ENCODE measurements at regions not wholly inside any gene's neighbourhood (a gene's known extent, or its start where the extent isn't known, plus 50 kb on each side); places are given as distances from the start of the nearest gene placed in this dataset.

- no peak for TF ChIP-seq TAF1 (IDR thresholded peaks at IDR 0.05; ENCODE audit: borderline replicate concordance, low read depth, low read length)
- H3K79me2 ChIP-seq (ENCODE audit: insufficient read depth) = no peaks in the 10 kb centered on the region
- ChIA-PET POLR2A (no interaction called here), CTCF (no interaction called here)
- H3F3A ChIP-seq (replicated peaks; ENCODE audit: insufficient read depth) = no peaks in the 10 kb centered on the region
- no peaks in the 10 kb centered on the region for H3K9me3 ChIP-seq
- DNase-seq = no peak
- H3K4me2 ChIP-seq = no peak overlapping the region
- no peaks in the 10 kb centered on the region for H3K9me2 ChIP-seq
- no peaks in the 10 kb centered on the region for H3K4me1 ChIP-seq (ENCODE audit: control insufficient read depth in 1 of 2, insufficient read depth in 2 of 2, low read depth in 1 of 2, low read length in 1 of 2)
- H3K27ac ChIP-seq (ENCODE audit: low read depth in 2 of 2, low read length in 1 of 2) = no peak overlapping the region
- H3K27me3 ChIP-seq (ENCODE audit: insufficient read depth) = no peaks in the 10 kb centered on the region
- 0% methylated on average over 2 of the region's 2 CpGs for WGBS (ENCODE audit: low lambda C conversion rate)
- H3K36me3 ChIP-seq (replicated peaks in 1 of 2; ENCODE audit: control insufficient read depth in 1 of 2, insufficient read depth in 2 of 2, low read length in 1 of 2) = no peaks in the 10 kb centered on the region
- H3K9ac ChIP-seq = no peak overlapping the region
- H4K20me1 ChIP-seq (ENCODE audit: insufficient read depth) = no peaks in the 10 kb centered on the region
- H2AFZ ChIP-seq (ENCODE audit: low read depth) = no peak overlapping the region
- H3K4me3 ChIP-seq (ENCODE audit: low read depth in 2 of 2, low read length in 1 of 2) = no peak overlapping the region
Measured at GRCh38 chr14:46325777-46326176, 325.8 kb downstream of the RPL10L start.

DNA sequence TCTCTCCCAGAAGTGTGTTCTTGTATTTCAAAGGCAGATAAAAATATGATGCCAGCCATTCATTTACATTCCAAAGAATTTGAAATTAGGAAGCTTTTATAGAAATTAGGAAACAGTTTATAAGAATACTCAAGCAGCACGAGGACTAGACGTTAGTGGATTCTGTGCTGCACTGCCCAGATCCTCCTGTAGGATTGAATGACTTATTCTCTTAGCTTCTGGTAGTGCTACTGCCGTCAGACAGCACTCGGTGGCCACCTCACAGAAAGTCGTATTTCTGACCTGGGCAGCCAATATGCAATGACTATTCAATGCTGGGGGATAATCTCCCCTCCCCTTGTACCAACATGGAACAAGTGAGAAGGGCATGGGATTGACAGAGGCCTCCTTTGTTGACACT, 326.4 kb downstream of the RPL10L start:
- H3K27me3 ChIP-seq (ENCODE audit: insufficient read depth) = no peaks in the 10 kb centered on the region
- WGBS (ENCODE audit: low lambda C conversion rate) = 0% methylated on average over 2 of the region's 5 CpGs
- no peak for TF ChIP-seq FOSL2 (IDR thresholded peaks at IDR 0.05; ENCODE audit: borderline replicate concordance, low read depth)
- TF ChIP-seq YY1 (IDR thresholded peaks at IDR 0.05; ENCODE audit: low read depth) = no peak
- no peak for TF ChIP-seq MXI1 (IDR thresholded peaks at IDR 0.05; ENCODE audit: low read depth, low read length)
- TF ChIP-seq GATA2 (CRISPR knock-in tag; IDR thresholded peaks at IDR 0.05) = no peak
- TF ChIP-seq SMC3 (IDR thresholded peaks at IDR 0.05; ENCODE audit: low read depth, low read length) = no peak
- TF ChIP-seq, protein P1, sequence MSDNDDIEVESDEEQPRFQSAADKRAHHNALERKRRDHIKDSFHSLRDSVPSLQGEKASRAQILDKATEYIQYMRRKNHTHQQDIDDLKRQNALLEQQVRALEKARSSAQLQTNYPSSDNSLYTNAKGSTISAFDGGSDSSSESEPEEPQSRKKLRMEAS (IDR thresholded peaks at IDR 0.05; ENCODE audit: low read depth) = no peak
- no peak for TF ChIP-seq SIN3A (IDR thresholded peaks at IDR 0.05; ENCODE audit: borderline replicate concordance, low read depth, low read length)
- TF ChIP-seq ELF1 (IDR thresholded peaks at IDR 0.05) = no peak
- no peak for TF ChIP-seq NRF1 (IDR thresholded peaks at IDR 0.05; ENCODE audit: low read depth, low read length)
- no peak for TF ChIP-seq EP300 (IDR thresholded peaks at IDR 0.05; ENCODE audit: borderline replicate concordance in 1 of 2, low read depth in 1 of 2, low read length in 1 of 2)
- TF ChIP-seq TCF12 (IDR thresholded peaks at IDR 0.05) = no peak
- TF ChIP-seq RXRA (IDR thresholded peaks at IDR 0.05; ENCODE audit: borderline replicate concordance, low read depth) = no peak
- no peaks in the 10 kb centered on the region for H3K4me1 ChIP-seq (ENCODE audit: control insufficient read depth in 1 of 2, insufficient read depth in 2 of 2, low read depth in 1 of 2, low read length in 1 of 2)
- no peak overlapping the region for H3K4me3 ChIP-seq (ENCODE audit: low read depth in 2 of 2, low read length in 1 of 2)
- H3K9me2 ChIP-seq = no peaks in the 10 kb centered on the region
- no peaks in the 10 kb centered on the region for H4K20me1 ChIP-seq (ENCODE audit: insufficient read depth)
- no peaks in the 10 kb centered on the region for H3F3A ChIP-seq (replicated peaks; ENCODE audit: insufficient read depth)
- no peak overlapping the region for H3K9ac ChIP-seq
- H3K9me3 ChIP-seq = no peaks in the 10 kb centered on the region
- no peak for DNase-seq
- H3K79me2 ChIP-seq (ENCODE audit: insufficient read depth) = no peaks in the 10 kb centered on the region
- ChIA-PET CTCF (no interaction called here), POLR2A (no interaction called here)
- H3K27ac ChIP-seq (ENCODE audit: low read depth in 2 of 2, low read length in 1 of 2) = no peak overlapping the region
- no peaks in the 10 kb centered on the region for H3K36me3 ChIP-seq (replicated peaks in 1 of 2; ENCODE audit: control insufficient read depth in 1 of 2, insufficient read depth in 2 of 2, low read length in 1 of 2)
- H2AFZ ChIP-seq (ENCODE audit: low read depth) = no peak overlapping the region
- no peak overlapping the region for H3K4me2 ChIP-seq

- no peak overlapping the region for H3K4me3 ChIP-seq (ENCODE audit: low read depth in 2 of 2, low read length in 1 of 2)
- H3K9ac ChIP-seq = no peak overlapping the region
- H3K27me3 ChIP-seq (ENCODE audit: insufficient read depth) = no peaks in the 10 kb centered on the region
- no peaks in the 10 kb centered on the region for H3K79me2 ChIP-seq (ENCODE audit: insufficient read depth)
- ChIA-PET POLR2A (no interaction called here), CTCF (no interaction called here)
- H3F3A ChIP-seq (replicated peaks; ENCODE audit: insufficient read depth) = no peaks in the 10 kb centered on the region
- H2AFZ ChIP-seq (ENCODE audit: low read depth) = no peak overlapping the region
- H3K9me2 ChIP-seq = no peaks in the 10 kb centered on the region
- no peaks in the 10 kb centered on the region for H3K36me3 ChIP-seq (replicated peaks in 1 of 2; ENCODE audit: control insufficient read depth in 1 of 2, insufficient read depth in 2 of 2, low read length in 1 of 2)
- H3K4me1 ChIP-seq (ENCODE audit: control insufficient read depth in 1 of 2, insufficient read depth in 2 of 2, low read depth in 1 of 2, low read length in 1 of 2) = no peaks in the 10 kb centered on the region
- no peaks in the 10 kb centered on the region for H4K20me1 ChIP-seq (ENCODE audit: insufficient read depth)
- H3K9me3 ChIP-seq = no peaks in the 10 kb centered on the region
- no peak overlapping the region for H3K27ac ChIP-seq (ENCODE audit: low read depth in 2 of 2, low read length in 1 of 2)
- H3K4me2 ChIP-seq = no peak overlapping the region
- DNase-seq = no peak
- TF ChIP-seq TAF1 (IDR thresholded peaks at IDR 0.05; ENCODE audit: borderline replicate concordance, low read depth, low read length) (no peak), CHD2 (IDR thresholded peaks at IDR 0.05; ENCODE audit: low read length, partially characterized antibody) (no peak), IRF3 (IDR thresholded peaks at IDR 0.05; ENCODE audit: low read depth, low read length) (no peak), NRF1 (IDR thresholded peaks at IDR 0.05; ENCODE audit: low read depth, low read length) (no peak), CTCF (IDR thresholded peaks at IDR 0.05) (no peak), FOXM1 (IDR thresholded peaks at IDR 0.05; ENCODE audit: low read depth) (no peak), SMC3 (IDR thresholded peaks at IDR 0.05; ENCODE audit: low read depth, low read length) (no peak), JUND (IDR thresholded peaks at IDR 0.05) (no peak), RAD21 (IDR thresholded peaks at IDR 0.05; ENCODE audit: low read length) (no peak), RXRA (IDR thresholded peaks at IDR 0.05; ENCODE audit: borderline replicate concordance, low read depth) (no peak), TCF12 (IDR thresholded peaks at IDR 0.05) (no peak)
- TF ChIP-seq, protein P2, sequence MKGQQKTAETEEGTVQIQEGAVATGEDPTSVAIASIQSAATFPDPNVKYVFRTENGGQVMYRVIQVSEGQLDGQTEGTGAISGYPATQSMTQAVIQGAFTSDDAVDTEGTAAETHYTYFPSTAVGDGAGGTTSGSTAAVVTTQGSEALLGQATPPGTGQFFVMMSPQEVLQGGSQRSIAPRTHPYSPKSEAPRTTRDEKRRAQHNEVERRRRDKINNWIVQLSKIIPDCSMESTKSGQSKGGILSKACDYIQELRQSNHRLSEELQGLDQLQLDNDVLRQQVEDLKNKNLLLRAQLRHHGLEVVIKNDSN (IDR thresholded peaks at IDR 0.05; ENCODE audit: borderline replicate concordance, low read depth) = no peak
- TF ChIP-seq, protein P3, sequence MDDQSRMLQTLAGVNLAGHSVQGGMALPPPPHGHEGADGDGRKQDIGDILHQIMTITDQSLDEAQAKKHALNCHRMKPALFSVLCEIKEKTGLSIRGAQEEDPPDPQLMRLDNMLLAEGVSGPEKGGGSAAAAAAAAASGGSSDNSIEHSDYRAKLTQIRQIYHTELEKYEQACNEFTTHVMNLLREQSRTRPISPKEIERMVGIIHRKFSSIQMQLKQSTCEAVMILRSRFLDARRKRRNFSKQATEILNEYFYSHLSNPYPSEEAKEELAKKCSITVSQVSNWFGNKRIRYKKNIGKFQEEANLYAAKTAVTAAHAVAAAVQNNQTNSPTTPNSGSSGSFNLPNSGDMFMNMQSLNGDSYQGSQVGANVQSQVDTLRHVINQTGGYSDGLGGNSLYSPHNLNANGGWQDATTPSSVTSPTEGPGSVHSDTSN (IDR thresholded peaks at IDR 0.05) = no peak
Measured at GRCh38 chr14:46323404-46323762, 328.2 kb downstream of the RPL10L start.

Measured in SK-N-SH (cell line).